Epithelial cell of esophagus (primary cell): ENCODE measurements at regions not wholly inside any gene's neighbourhood (a gene's known extent, or its start where the extent isn't known, plus 50 kb on each side); places are given as distances from the start of the nearest gene placed in this dataset.

ENCODE experiments used
- DNase-seq: peaks from one replicate; pipeline ENCODE4 v3.0.0; 2010; ENCODE audit warnings: low read depth
- H3K4me3 ChIP-seq: 2 replicates; pipeline ENCODE4 v1.5.1; 2011; ENCODE audit warnings: mild to moderate bottlenecking, low read length, control low read depth
- TF ChIP-seq, protein P1 (sequence below): IDR thresholded peaks from 2 replicates; pipeline ENCODE4 v1.5.1; 2011; ENCODE audit warnings: low read depth, mild to moderate bottlenecking, low read length, control low read depth, inconsistent platforms; ENCODE audit not compliant: insufficient read depth; ENCODE audit errors: missing control alignments

DNA sequence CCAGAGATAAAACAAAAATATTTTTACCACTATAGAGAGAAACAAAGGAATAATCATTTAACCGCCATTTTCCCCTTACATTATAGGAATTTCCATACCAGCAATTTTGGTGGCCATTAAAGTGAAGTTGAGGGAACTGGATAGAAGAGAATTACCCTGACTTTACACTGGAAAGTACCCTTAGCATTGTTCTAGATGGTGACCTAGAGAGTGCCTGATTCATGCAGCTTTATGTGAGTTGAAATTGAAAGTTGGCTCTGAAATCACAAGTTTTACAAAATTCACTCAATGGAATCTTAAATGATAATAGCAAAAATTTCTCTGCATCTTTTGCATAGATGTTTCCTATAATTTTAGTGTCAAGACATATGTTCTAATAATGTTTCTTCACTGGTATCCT, 55.7 kb upstream of the PREP start:
- DNase-seq: peak; percentile 2
- no peak overlapping the region for H3K4me3 ChIP-seq
- TF ChIP-seq, protein P1, sequence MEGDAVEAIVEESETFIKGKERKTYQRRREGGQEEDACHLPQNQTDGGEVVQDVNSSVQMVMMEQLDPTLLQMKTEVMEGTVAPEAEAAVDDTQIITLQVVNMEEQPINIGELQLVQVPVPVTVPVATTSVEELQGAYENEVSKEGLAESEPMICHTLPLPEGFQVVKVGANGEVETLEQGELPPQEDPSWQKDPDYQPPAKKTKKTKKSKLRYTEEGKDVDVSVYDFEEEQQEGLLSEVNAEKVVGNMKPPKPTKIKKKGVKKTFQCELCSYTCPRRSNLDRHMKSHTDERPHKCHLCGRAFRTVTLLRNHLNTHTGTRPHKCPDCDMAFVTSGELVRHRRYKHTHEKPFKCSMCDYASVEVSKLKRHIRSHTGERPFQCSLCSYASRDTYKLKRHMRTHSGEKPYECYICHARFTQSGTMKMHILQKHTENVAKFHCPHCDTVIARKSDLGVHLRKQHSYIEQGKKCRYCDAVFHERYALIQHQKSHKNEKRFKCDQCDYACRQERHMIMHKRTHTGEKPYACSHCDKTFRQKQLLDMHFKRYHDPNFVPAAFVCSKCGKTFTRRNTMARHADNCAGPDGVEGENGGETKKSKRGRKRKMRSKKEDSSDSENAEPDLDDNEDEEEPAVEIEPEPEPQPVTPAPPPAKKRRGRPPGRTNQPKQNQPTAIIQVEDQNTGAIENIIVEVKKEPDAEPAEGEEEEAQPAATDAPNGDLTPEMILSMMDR: no peak

DNA sequence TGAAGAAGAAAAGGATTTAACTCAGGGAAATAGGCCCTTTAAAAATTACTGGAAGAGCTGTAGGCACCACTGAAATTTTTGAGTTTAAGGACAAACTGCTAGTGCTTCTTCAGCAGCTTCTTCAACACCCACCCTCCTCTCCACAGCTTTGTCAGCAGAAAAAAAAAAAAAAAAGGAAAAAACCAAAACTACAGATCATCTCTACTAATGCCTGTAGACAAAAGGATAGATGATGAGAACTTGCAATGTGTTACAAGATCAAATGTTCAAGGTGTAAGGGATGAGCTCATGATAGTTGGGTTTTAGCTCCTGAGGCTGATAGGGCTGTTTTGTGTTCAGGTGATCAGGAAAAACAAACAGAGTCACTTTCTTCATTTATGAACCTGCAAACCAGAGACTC, 55.2 kb upstream of the PREP start:
- peak; percentile 3 for DNase-seq
- TF ChIP-seq, protein P1: no peak
- no peak overlapping the region for H3K4me3 ChIP-seq

DNA sequence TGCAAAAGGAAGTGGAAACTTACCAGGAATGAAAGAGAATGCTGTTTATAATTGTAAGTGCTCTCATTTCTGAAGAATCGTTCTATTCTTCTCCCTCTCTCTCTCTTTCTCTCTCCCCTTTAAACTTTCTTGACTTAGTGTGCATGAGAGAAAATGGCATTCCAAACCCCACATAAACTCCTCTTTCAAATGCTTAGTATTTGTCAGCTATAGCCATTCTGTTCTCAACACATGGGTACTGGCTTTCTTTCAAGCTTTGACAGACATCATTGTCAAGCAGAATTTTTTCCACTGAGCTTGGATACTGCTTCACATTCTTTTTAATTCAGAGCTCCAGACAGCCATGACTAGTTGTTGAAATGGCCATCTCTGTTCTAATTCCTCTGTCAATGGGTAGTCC, 51.1 kb upstream of the PREP start:
- TF ChIP-seq, protein P1: no peak
- H3K4me3 ChIP-seq: no peak overlapping the region
- DNase-seq: no peak

DNA sequence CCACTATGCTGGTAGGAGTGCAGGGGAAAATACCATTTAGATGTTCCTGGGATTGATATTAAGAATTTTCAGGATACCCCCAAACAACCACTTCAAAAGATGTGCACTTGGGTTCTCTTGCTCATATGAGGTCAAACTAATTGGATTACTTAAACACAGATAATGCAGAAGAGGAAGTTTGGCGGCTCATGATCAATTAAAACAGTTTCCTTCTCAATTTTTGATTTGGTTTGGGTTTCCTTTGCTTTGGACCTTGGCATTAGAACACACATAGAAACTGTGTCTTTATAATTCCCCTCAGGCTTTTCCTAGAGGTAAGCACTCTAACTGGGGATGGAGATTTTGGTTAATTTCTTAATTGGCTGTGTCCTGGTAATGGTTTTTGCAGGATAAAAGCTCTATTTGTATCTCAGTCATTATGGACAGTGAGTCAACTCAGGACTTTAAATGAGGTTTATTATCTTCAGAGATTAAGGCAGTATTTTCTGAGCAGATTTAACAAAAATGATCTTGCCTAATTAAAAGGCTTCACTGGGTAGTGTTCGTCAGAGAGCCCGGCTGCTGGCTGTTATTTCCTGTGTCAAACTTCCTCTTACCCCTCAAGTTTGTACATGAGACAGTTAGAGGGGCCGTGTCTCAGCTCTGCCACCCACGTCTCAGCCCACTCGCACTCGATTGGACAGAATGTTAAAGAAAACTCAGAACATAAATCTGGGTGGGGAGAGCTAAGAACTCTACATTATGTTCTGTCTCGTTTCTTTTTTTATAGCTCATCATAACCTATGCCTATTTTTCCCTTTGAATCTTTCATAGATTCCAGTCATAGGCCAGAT, 50.3 kb upstream of the PREP start:
- DNase-seq: no peak
- TF ChIP-seq, protein P1: no peak
- no peak overlapping the region for H3K4me3 ChIP-seq
